Activated naive CD8-positive, alpha-beta T cell (primary cell): ENCODE measurements at regions not wholly inside any gene's neighbourhood (a gene's known extent, or its start where the extent isn't known, plus 50 kb on each side); places are given as distances from the start of the nearest gene placed in this dataset.

ENCODE experiments used
- H3K27ac Mint-ChIP-seq: one replicate; pipeline ENCODE4 v1.8.0; 2021; ENCODE audit warnings: mixed read lengths
- H3K27me3 Mint-ChIP-seq: one replicate; pipeline ENCODE4 v1.8.0; 2021; ENCODE audit warnings: mixed read lengths
- H3K36me3 Mint-ChIP-seq: one replicate; pipeline ENCODE4 v1.8.0; 2021; ENCODE audit warnings: mixed read lengths
- H3K4me1 Mint-ChIP-seq: one replicate; pipeline ENCODE4 v1.8.0; 2021; ENCODE audit warnings: low read depth, mixed read lengths
- H3K4me3 Mint-ChIP-seq: one replicate; pipeline ENCODE4 v1.8.0; 2021; ENCODE audit warnings: mild to moderate bottlenecking, mixed read lengths
- H3K9me3 Mint-ChIP-seq: one replicate; pipeline ENCODE4 v1.8.0; 2021; ENCODE audit warnings: low read depth, mixed read lengths

- Mint-ChIP-seq H3K36me3 (no peaks in the 10 kb centered on the region), H3K27ac (no peak overlapping the region), H3K4me1 (no peaks in the 10 kb centered on the region), H3K9me3 (no peaks in the 10 kb centered on the region), H3K27me3 (peaks cover 6% of the 10 kb centered on the region), H3K4me3 (no peak overlapping the region)
Measured at GRCh38 chr2:198242093-198242492, 437.7 kb downstream of the PLCL1 start.

- H3K4me1 Mint-ChIP-seq = no peaks in the 10 kb centered on the region
- H3K4me3 Mint-ChIP-seq = no peak overlapping the region
- H3K9me3 Mint-ChIP-seq = no peaks in the 10 kb centered on the region
- peaks cover 3% of the 10 kb centered on the region for H3K27me3 Mint-ChIP-seq
- H3K36me3 Mint-ChIP-seq = no peaks in the 10 kb centered on the region
- no peak overlapping the region for H3K27ac Mint-ChIP-seq
Measured at GRCh38 chr2:198238429-198238828, 434.0 kb downstream of the PLCL1 start.

GRCh38 chr2:198236338-198236737, 431.9 kb downstream of the PLCL1 start:
- no peaks in the 10 kb centered on the region for H3K4me1 Mint-ChIP-seq
- no peak overlapping the region for H3K4me3 Mint-ChIP-seq
- no peaks in the 10 kb centered on the region for H3K36me3 Mint-ChIP-seq
- H3K27me3 Mint-ChIP-seq = peaks cover 7% of the 10 kb centered on the region
- H3K27ac Mint-ChIP-seq = no peak overlapping the region
- no peaks in the 10 kb centered on the region for H3K9me3 Mint-ChIP-seq

GRCh38 chr2:198232281-198232680, 427.9 kb downstream of the PLCL1 start:
- peaks cover 10% of the 10 kb centered on the region for H3K27me3 Mint-ChIP-seq
- peaks cover 2% of the 10 kb centered on the region for H3K4me1 Mint-ChIP-seq
- H3K9me3 Mint-ChIP-seq = no peaks in the 10 kb centered on the region
- H3K36me3 Mint-ChIP-seq = no peaks in the 10 kb centered on the region
- no peak overlapping the region for H3K4me3 Mint-ChIP-seq
- no peak overlapping the region for H3K27ac Mint-ChIP-seq

GRCh38 chr2:198231562-198231961, 427.2 kb downstream of the PLCL1 start:
- Mint-ChIP-seq H3K4me1 (peaks cover 2% of the 10 kb centered on the region), H3K27me3 (peaks cover 7% of the 10 kb centered on the region), H3K9me3 (no peaks in the 10 kb centered on the region), H3K36me3 (no peaks in the 10 kb centered on the region), H3K27ac (no peak overlapping the region), H3K4me3 (no peak overlapping the region)

GRCh38 chr2:198220763-198221610, 416.6 kb downstream of the PLCL1 start:
- Mint-ChIP-seq H3K4me1 (no peaks in the 10 kb centered on the region), H3K27ac (no peak overlapping the region), H3K9me3 (no peaks in the 10 kb centered on the region), H3K27me3 (no peaks in the 10 kb centered on the region), H3K36me3 (no peaks in the 10 kb centered on the region), H3K4me3 (no peak overlapping the region)

- no peak overlapping the region for H3K27ac Mint-ChIP-seq
- H3K4me3 Mint-ChIP-seq = no peak overlapping the region
- H3K9me3 Mint-ChIP-seq = no peaks in the 10 kb centered on the region
- peaks cover under 1% of the 10 kb centered on the region for H3K27me3 Mint-ChIP-seq
- no peaks in the 10 kb centered on the region for H3K4me1 Mint-ChIP-seq
- H3K36me3 Mint-ChIP-seq = no peaks in the 10 kb centered on the region
Measured at GRCh38 chr2:198219292-198219691, 414.9 kb downstream of the PLCL1 start.

- H3K4me1 Mint-ChIP-seq = no peaks in the 10 kb centered on the region
- no peaks in the 10 kb centered on the region for H3K9me3 Mint-ChIP-seq
- H3K27ac Mint-ChIP-seq = no peak overlapping the region
- H3K4me3 Mint-ChIP-seq = no peak overlapping the region
- no peaks in the 10 kb centered on the region for H3K36me3 Mint-ChIP-seq
- peaks cover 1% of the 10 kb centered on the region for H3K27me3 Mint-ChIP-seq
Measured at GRCh38 chr2:198214114-198214596, 409.8 kb downstream of the PLCL1 start.

- H3K4me3 Mint-ChIP-seq = no peak overlapping the region
- H3K4me1 Mint-ChIP-seq = no peaks in the 10 kb centered on the region
- no peak overlapping the region for H3K27ac Mint-ChIP-seq
- no peaks in the 10 kb centered on the region for H3K36me3 Mint-ChIP-seq
- H3K9me3 Mint-ChIP-seq = no peaks in the 10 kb centered on the region
- H3K27me3 Mint-ChIP-seq = peaks cover 1% of the 10 kb centered on the region
Measured at GRCh38 chr2:198213253-198213652, 408.9 kb downstream of the PLCL1 start.

GRCh38 chr2:198211706-198212105, 407.3 kb downstream of the PLCL1 start:
- no peaks in the 10 kb centered on the region for H3K4me1 Mint-ChIP-seq
- H3K27me3 Mint-ChIP-seq = peaks cover 1% of the 10 kb centered on the region
- no peaks in the 10 kb centered on the region for H3K9me3 Mint-ChIP-seq
- no peak overlapping the region for H3K4me3 Mint-ChIP-seq
- no peaks in the 10 kb centered on the region for H3K36me3 Mint-ChIP-seq
- H3K27ac Mint-ChIP-seq = no peak overlapping the region

GRCh38 chr2:198203336-198204069, 399.1 kb downstream of the PLCL1 start:
- H3K36me3 Mint-ChIP-seq = no peaks in the 10 kb centered on the region
- H3K4me1 Mint-ChIP-seq = no peaks in the 10 kb centered on the region
- H3K27me3 Mint-ChIP-seq = no peaks in the 10 kb centered on the region
- no peak overlapping the region for H3K4me3 Mint-ChIP-seq
- H3K9me3 Mint-ChIP-seq = no peaks in the 10 kb centered on the region
- H3K27ac Mint-ChIP-seq = no peak overlapping the region
